ENCODE measurements at regions not wholly inside any gene's neighbourhood (a gene's known extent, or its start where the extent isn't known, plus 50 kb on each side); places are given as distances from the start of the nearest gene placed in this dataset.

DNA sequence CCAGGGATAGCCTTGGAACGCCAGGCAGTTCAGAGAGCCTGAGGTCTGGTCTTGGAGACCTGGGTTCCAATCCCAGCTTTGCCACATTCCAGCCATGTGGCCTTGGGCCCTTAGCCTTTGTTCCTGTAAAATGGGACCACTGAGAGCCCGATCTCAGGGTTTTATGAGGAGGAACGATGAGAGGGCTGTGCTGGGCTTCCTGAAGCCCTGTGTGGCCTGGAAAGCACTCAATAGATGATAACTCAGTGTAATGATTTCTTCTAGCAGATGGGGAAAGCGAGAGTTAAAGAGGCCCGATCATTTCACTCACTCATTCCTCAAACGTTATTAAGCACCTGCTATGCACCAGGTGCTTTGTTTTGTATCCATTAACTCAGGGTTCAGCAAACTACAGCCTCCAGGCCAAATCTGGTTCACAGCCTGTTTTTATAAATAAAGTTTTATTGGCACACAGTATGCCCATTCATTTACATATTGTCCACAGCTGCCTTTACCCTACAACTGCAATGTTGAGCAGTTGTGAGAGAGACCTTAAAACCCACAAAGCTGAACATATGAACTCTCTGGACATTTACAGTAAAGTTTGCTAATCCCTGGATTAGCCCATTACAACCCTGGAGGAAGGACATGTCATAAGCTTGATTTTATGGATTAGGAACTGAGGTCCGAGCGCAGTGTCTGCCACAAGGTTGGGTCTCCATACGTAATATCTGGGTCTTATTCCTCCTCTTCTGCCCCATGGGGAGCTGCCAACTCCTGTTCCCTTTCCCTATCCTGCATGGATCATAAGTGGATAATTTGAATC, 90.4 kb downstream of the CEBPB start:
- TF ChIP-seq, protein P1, sequence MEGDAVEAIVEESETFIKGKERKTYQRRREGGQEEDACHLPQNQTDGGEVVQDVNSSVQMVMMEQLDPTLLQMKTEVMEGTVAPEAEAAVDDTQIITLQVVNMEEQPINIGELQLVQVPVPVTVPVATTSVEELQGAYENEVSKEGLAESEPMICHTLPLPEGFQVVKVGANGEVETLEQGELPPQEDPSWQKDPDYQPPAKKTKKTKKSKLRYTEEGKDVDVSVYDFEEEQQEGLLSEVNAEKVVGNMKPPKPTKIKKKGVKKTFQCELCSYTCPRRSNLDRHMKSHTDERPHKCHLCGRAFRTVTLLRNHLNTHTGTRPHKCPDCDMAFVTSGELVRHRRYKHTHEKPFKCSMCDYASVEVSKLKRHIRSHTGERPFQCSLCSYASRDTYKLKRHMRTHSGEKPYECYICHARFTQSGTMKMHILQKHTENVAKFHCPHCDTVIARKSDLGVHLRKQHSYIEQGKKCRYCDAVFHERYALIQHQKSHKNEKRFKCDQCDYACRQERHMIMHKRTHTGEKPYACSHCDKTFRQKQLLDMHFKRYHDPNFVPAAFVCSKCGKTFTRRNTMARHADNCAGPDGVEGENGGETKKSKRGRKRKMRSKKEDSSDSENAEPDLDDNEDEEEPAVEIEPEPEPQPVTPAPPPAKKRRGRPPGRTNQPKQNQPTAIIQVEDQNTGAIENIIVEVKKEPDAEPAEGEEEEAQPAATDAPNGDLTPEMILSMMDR (conservative IDR thresholded peaks at IDR 0.05; ENCODE audit: low read depth, low read length): no peak
- DNase-seq (ENCODE audit: low read depth): no peak
- H3K4me3 ChIP-seq (ENCODE audit: low read depth, low read length): no peak overlapping the region

DNA sequence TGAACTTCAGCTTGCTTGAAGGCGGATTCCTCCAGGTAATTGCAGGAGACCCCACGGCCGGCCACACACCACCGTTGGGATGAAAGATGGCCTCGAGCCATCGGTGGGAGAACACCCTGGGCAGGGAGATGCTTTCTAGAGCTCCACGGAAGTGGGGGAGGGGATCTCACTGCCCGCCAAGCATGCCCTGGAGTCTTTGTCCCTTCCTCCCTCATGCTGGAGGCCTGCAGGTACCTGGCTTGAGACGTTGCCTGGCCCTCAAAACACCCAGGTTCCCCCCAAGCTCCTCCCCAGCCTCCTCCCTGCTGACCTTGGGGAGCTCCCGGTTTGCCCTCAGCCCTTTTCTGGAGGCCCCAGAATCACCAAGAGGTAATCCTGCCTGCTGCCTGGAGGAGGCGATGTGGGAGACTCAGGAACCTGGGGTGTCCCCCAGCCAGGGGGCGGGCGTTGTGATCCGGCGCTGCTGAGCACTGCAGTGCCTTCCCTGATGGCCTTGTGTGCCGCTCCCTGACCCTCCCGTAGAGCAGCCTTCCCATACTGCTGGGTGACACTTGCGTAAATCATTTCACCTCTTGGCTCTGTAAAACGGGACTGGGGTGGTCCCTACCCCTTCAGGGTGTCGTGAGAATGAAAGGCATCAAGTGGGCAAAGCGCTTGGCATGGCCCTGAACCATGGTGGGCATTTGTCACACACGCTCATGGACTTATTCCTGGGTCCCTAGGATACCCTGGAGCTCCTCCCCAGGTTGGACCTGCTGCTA, 91.4 kb downstream of the CEBPB start:
- no peak for DNase-seq (ENCODE audit: low read depth)
- no peak overlapping the region for H3K4me3 ChIP-seq (ENCODE audit: low read depth, low read length)
- TF ChIP-seq, protein P1 (conservative IDR thresholded peaks at IDR 0.05; ENCODE audit: low read depth, low read length): peak; percentile 19

DNA sequence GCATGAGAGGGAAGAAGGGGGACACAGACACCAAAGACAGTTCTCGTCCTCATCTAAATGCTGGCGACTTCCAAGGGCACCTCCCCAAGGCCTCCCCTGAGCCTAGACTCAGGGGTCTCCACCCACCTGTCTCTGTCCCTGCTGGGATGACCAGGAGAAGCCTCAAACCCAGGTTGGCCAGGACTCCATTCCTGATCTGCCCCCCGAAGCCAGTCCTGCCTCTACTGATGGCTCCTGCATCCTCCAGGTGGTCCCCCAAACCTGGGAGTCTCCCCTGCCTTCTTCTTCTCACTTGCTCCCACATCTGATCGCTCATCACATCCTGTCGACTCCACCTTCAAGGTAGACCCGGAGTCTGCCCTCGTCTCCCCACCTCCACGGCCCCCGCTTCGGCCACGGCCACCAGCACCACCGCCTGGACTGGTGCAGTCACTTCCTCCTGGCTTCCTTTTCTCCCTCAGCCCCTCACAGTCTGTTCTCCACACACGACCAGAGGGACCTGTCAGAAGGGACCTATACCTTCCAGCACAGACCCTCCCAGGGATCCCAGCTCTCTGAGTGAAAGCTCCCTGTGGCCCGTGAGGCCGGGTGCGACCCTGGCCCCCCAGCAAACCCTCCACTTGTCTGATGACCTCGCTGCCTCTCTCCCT, 92.1 kb downstream of the CEBPB start:
- no peak overlapping the region for H3K4me3 ChIP-seq (ENCODE audit: low read depth, low read length)
- TF ChIP-seq, protein P1 (conservative IDR thresholded peaks at IDR 0.05; ENCODE audit: low read depth, low read length): no peak
- DNase-seq (ENCODE audit: low read depth): no peak

DNA sequence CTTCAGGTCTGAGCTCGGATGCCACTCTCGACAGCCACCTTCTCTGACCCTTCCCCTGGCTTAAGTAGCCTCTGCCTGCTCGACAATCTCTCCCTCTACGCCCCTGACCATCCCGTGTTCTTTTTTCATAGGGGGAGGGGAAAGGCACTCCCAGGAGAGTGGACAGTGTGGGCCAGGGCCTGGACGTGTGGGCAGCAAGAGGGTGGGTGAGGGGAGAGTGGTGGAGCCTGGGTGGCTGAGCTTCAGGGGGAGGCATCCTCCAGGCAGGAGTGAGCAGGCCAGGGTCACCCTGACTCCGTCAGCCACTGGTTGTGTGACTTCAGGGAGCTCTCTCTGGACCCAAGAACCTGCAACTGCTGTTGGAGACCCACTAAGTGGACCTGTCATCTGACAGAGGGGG, 92.7 kb downstream of the CEBPB start:
- DNase-seq (ENCODE audit: low read depth): no peak
- no peak overlapping the region for H3K4me3 ChIP-seq (ENCODE audit: low read depth, low read length)
- TF ChIP-seq, protein P1 (conservative IDR thresholded peaks at IDR 0.05; ENCODE audit: low read depth, low read length): no peak

DNA sequence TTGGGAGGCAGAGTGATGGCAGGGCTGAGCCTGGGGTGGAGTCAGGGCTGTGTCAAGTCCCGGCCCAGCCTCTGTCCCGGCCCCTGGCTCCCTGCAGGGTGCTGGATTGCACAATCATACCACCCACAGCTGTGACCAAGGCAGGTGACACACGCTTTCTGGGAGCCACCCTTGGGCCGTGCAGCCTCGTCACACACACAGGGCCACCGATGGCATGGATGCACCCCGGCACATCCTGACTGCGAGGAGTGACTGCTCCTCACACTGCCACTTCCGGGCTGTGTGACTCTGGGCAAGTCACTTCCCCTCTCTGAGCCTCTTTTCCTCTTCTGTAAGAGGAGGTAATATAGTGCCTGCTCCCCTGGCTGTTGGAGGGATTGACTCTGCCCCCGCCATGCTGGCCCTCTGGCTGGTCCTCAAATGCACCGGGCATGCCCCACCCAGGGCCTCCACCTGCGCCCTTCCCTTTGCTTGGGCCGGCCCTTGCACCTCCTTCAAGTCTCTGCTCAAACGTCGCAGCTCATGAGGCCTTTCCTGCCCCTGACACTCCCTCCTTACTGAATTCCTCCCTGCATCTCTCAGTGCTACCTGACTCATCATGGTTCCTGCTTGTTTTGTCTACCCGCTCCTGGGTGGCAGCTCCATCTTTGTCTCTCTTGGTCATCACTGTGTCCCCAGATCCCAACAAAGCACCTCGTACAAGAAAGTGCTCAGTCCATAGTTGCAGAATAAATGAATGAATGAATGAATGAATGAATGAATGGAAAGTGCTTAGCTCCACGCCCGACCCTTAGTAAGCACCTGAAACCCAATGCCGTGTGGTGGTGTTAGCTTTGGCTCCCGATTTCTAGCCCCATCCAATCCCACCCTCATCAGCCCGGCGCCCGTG, 93.5 kb downstream of the CEBPB start:
- DNase-seq (ENCODE audit: low read depth): no peak
- H3K4me3 ChIP-seq (ENCODE audit: low read depth, low read length): no peak overlapping the region
- TF ChIP-seq, protein P1 (conservative IDR thresholded peaks at IDR 0.05; ENCODE audit: low read depth, low read length): no peak

DNA sequence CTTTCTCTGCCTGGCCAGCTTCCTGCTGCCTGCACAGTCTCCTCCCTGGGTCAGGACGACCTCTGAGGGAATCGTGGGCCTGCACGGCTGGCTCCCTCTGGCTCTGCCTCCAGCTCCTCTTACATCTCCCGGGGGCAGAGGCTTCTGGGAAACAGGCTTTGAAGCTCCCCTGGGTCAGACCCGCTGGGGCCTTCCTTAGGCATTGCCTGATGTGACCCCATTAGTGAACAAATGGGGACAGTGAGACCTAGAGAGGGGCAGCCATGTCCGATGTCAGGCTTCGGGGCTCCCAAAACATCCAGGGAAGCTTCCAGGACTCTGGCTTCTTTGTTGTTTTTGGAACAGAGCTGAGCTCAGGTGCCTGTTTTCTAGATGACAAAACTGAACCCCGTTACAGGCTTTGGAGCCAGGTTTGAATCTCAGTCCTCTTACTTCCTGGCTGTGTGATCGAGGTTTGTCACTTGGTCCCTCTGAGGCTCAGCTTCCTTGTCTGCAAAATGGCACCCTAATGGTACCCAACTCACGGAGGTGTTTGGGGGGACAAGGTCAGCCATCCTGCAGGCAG, 94.3 kb downstream of the CEBPB start:
- H3K4me3 ChIP-seq (ENCODE audit: low read depth, low read length): no peak overlapping the region
- TF ChIP-seq, protein P1 (conservative IDR thresholded peaks at IDR 0.05; ENCODE audit: low read depth, low read length): no peak
- DNase-seq (ENCODE audit: low read depth): no peak
